ENCODE measurements at regions not wholly inside any gene's neighbourhood (a gene's known extent, or its start where the extent isn't known, plus 50 kb on each side); places are given as distances from the start of the nearest gene placed in this dataset.

GRCh38 chr10:108901781-108902618 is 1021.3 kb downstream of the XPNPEP1 start:
- Histone ChIP-seq H3K9me3 (ENCODE audit: control insufficient read depth in 2 of 2, insufficient read depth in 1 of 2, low read length in 1 of 2) (no peaks in the 10 kb centered on the region), H3K4me3 (ENCODE audit: low read length in 2 of 2) (no peak overlapping the region), H3K36me3 (ENCODE audit: control insufficient read depth in 2 of 2, insufficient read depth in 2 of 2, low read length in 1 of 2) (no peaks in the 10 kb centered on the region), H3K27ac (ENCODE audit: low read depth in 1 of 2, low read length in 1 of 2) (no peak overlapping the region), H3K27me3 (ENCODE audit: control insufficient read depth in 2 of 2, insufficient read depth in 1 of 2, low read length in 1 of 2) (no peaks in the 10 kb centered on the region), H3K4me1 (ENCODE audit: control insufficient read depth in 2 of 2, insufficient read depth in 2 of 2, low read length in 2 of 2) (no peaks in the 10 kb centered on the region)
- 94% methylated on average over 4 of the region's 4 CpGs for WGBS
- DNase-seq (ENCODE audit: low read depth in 6 of 9, low spot score in 9 of 9), result no peak

- no peak overlapping the region for H3K27ac ChIP-seq (ENCODE audit: low read depth in 1 of 2, low read length in 1 of 2)
- no peaks in the 10 kb centered on the region for H3K36me3 ChIP-seq (ENCODE audit: control insufficient read depth in 2 of 2, insufficient read depth in 2 of 2, low read length in 1 of 2)
- no peaks in the 10 kb centered on the region for H3K27me3 ChIP-seq (ENCODE audit: control insufficient read depth in 2 of 2, insufficient read depth in 1 of 2, low read length in 1 of 2)
- H3K4me3 ChIP-seq (ENCODE audit: low read length in 2 of 2), result no peak overlapping the region
- no peak for DNase-seq (ENCODE audit: low read depth in 6 of 9, low spot score in 9 of 9)
- no peaks in the 10 kb centered on the region for H3K9me3 ChIP-seq (ENCODE audit: control insufficient read depth in 2 of 2, insufficient read depth in 1 of 2, low read length in 1 of 2)
- H3K4me1 ChIP-seq (ENCODE audit: control insufficient read depth in 2 of 2, insufficient read depth in 2 of 2, low read length in 2 of 2), result no peaks in the 10 kb centered on the region
- 55% methylated on average over 3 of the region's 3 CpGs for WGBS
Observed at GRCh38 chr10:108899670-108900069, 1023.6 kb downstream of the XPNPEP1 start.

GRCh38 chr10:108894402-108895301 is 1028.7 kb downstream of the XPNPEP1 start:
- 76% methylated on average over 8 of the region's 8 CpGs for WGBS
- Histone ChIP-seq H3K9me3 (ENCODE audit: control insufficient read depth in 2 of 2, insufficient read depth in 1 of 2, low read length in 1 of 2) (no peaks in the 10 kb centered on the region), H3K27ac (ENCODE audit: low read depth in 1 of 2, low read length in 1 of 2) (no peak overlapping the region), H3K4me3 (ENCODE audit: low read length in 2 of 2) (no peak overlapping the region), H3K27me3 (ENCODE audit: control insufficient read depth in 2 of 2, insufficient read depth in 1 of 2, low read length in 1 of 2) (no peaks in the 10 kb centered on the region), H3K36me3 (ENCODE audit: control insufficient read depth in 2 of 2, insufficient read depth in 2 of 2, low read length in 1 of 2) (no peaks in the 10 kb centered on the region), H3K4me1 (ENCODE audit: control insufficient read depth in 2 of 2, insufficient read depth in 2 of 2, low read length in 2 of 2) (no peaks in the 10 kb centered on the region)
- DNase-seq (ENCODE audit: low read depth in 6 of 9, low spot score in 9 of 9), result no peak

GRCh38 chr10:108877095-108877561 is 1046.2 kb downstream of the XPNPEP1 start:
- no peaks in the 10 kb centered on the region for H3K36me3 ChIP-seq (ENCODE audit: control insufficient read depth in 2 of 2, insufficient read depth in 2 of 2, low read length in 1 of 2)
- no peaks in the 10 kb centered on the region for H3K4me1 ChIP-seq (ENCODE audit: control insufficient read depth in 2 of 2, insufficient read depth in 2 of 2, low read length in 2 of 2)
- H3K4me3 ChIP-seq (ENCODE audit: low read length in 2 of 2), result no peak overlapping the region
- H3K27ac ChIP-seq (ENCODE audit: low read depth in 1 of 2, low read length in 1 of 2), result no peak overlapping the region
- DNase-seq (ENCODE audit: low read depth in 6 of 9, low spot score in 9 of 9), result no peak
- no peaks in the 10 kb centered on the region for H3K9me3 ChIP-seq (ENCODE audit: control insufficient read depth in 2 of 2, insufficient read depth in 1 of 2, low read length in 1 of 2)
- 69% methylated on average over 5 of the region's 5 CpGs for WGBS
- no peaks in the 10 kb centered on the region for H3K27me3 ChIP-seq (ENCODE audit: control insufficient read depth in 2 of 2, insufficient read depth in 1 of 2, low read length in 1 of 2)

GRCh38 chr10:108872854-108873253 is 1050.5 kb downstream of the XPNPEP1 start:
- H3K9me3 ChIP-seq (ENCODE audit: control insufficient read depth in 2 of 2, insufficient read depth in 1 of 2, low read length in 1 of 2), result no peaks in the 10 kb centered on the region
- H3K27me3 ChIP-seq (ENCODE audit: control insufficient read depth in 2 of 2, insufficient read depth in 1 of 2, low read length in 1 of 2), result no peaks in the 10 kb centered on the region
- DNase-seq (ENCODE audit: low read depth in 6 of 9, low spot score in 9 of 9), result no peak
- WGBS, result 74% methylated on average over 2 of the region's 2 CpGs
- no peaks in the 10 kb centered on the region for H3K4me1 ChIP-seq (ENCODE audit: control insufficient read depth in 2 of 2, insufficient read depth in 2 of 2, low read length in 2 of 2)
- no peaks in the 10 kb centered on the region for H3K36me3 ChIP-seq (ENCODE audit: control insufficient read depth in 2 of 2, insufficient read depth in 2 of 2, low read length in 1 of 2)
- H3K4me3 ChIP-seq (ENCODE audit: low read length in 2 of 2), result no peak overlapping the region
- H3K27ac ChIP-seq (ENCODE audit: low read depth in 1 of 2, low read length in 1 of 2), result no peak overlapping the region

GRCh38 chr10:108868881-108869280 is 1054.4 kb downstream of the XPNPEP1 start:
- WGBS, result 79% methylated on average over 1 of the region's 1 CpG

GRCh38 chr10:108862676-108863350 is 1060.5 kb downstream of the XPNPEP1 start:
- H3K4me1 ChIP-seq (ENCODE audit: control insufficient read depth in 2 of 2, insufficient read depth in 2 of 2, low read length in 2 of 2), result no peaks in the 10 kb centered on the region
- no peaks in the 10 kb centered on the region for H3K36me3 ChIP-seq (ENCODE audit: control insufficient read depth in 2 of 2, insufficient read depth in 2 of 2, low read length in 1 of 2)
- no peak overlapping the region for H3K4me3 ChIP-seq (ENCODE audit: low read length in 2 of 2)
- WGBS, result 83% methylated on average over 3 of the region's 3 CpGs
- no peak for DNase-seq (ENCODE audit: low read depth in 6 of 9, low spot score in 9 of 9)
- H3K27ac ChIP-seq (ENCODE audit: low read depth in 1 of 2, low read length in 1 of 2), result no peak overlapping the region
- no peaks in the 10 kb centered on the region for H3K9me3 ChIP-seq (ENCODE audit: control insufficient read depth in 2 of 2, insufficient read depth in 1 of 2, low read length in 1 of 2)
- no peaks in the 10 kb centered on the region for H3K27me3 ChIP-seq (ENCODE audit: control insufficient read depth in 2 of 2, insufficient read depth in 1 of 2, low read length in 1 of 2)

More at GRCh38 chr10:108868881-108869280, 1054.4 kb downstream of the XPNPEP1 start:
- H3K27me3 ChIP-seq (ENCODE audit: control insufficient read depth in 2 of 2, insufficient read depth in 1 of 2, low read length in 1 of 2), result no peaks in the 10 kb centered on the region
- H3K36me3 ChIP-seq (ENCODE audit: control insufficient read depth in 2 of 2, insufficient read depth in 2 of 2, low read length in 1 of 2), result no peaks in the 10 kb centered on the region
- H3K4me1 ChIP-seq (ENCODE audit: control insufficient read depth in 2 of 2, insufficient read depth in 2 of 2, low read length in 2 of 2), result no peaks in the 10 kb centered on the region
- no peaks in the 10 kb centered on the region for H3K9me3 ChIP-seq (ENCODE audit: control insufficient read depth in 2 of 2, insufficient read depth in 1 of 2, low read length in 1 of 2)
- H3K27ac ChIP-seq (ENCODE audit: low read depth in 1 of 2, low read length in 1 of 2), result no peak overlapping the region
- H3K4me3 ChIP-seq (ENCODE audit: low read length in 2 of 2), result no peak overlapping the region
- no peak for DNase-seq (ENCODE audit: low read depth in 6 of 9, low spot score in 9 of 9)

- H3K27me3 ChIP-seq (ENCODE audit: control insufficient read depth in 2 of 2, insufficient read depth in 1 of 2, low read length in 1 of 2), result no peaks in the 10 kb centered on the region
- no peak overlapping the region for H3K4me3 ChIP-seq (ENCODE audit: low read length in 2 of 2)
- 93% methylated on average over 5 of the region's 5 CpGs for WGBS
- no peaks in the 10 kb centered on the region for H3K36me3 ChIP-seq (ENCODE audit: control insufficient read depth in 2 of 2, insufficient read depth in 2 of 2, low read length in 1 of 2)
- no peak for DNase-seq (ENCODE audit: low read depth in 6 of 9, low spot score in 9 of 9)
- H3K9me3 ChIP-seq (ENCODE audit: control insufficient read depth in 2 of 2, insufficient read depth in 1 of 2, low read length in 1 of 2), result no peaks in the 10 kb centered on the region
- no peaks in the 10 kb centered on the region for H3K4me1 ChIP-seq (ENCODE audit: control insufficient read depth in 2 of 2, insufficient read depth in 2 of 2, low read length in 2 of 2)
- no peak overlapping the region for H3K27ac ChIP-seq (ENCODE audit: low read depth in 1 of 2, low read length in 1 of 2)
Observed at GRCh38 chr10:108861181-108861754, 1062.0 kb downstream of the XPNPEP1 start.
